GM18505 (cell line): ENCODE measurements at regions not wholly inside any gene's neighbourhood (a gene's known extent, or its start where the extent isn't known, plus 50 kb on each side); places are given as distances from the start of the nearest gene placed in this dataset.

Experiments used
- ATAC-seq: cut with Tn5 transposase; IDR thresholded peaks from one replicate; pipeline ENCODE4 v1.9.1; 2021; ENCODE audit not compliant: unreplicated experiment
- POLR2A ChIP-seq: IDR thresholded peaks from 4 replicates; pipeline ENCODE4 v1.6.1; 2011; ENCODE audit warnings: borderline replicate concordance; ENCODE audit not compliant: insufficient read depth, insufficient read length; ENCODE audit errors: extremely low read depth

DNA sequence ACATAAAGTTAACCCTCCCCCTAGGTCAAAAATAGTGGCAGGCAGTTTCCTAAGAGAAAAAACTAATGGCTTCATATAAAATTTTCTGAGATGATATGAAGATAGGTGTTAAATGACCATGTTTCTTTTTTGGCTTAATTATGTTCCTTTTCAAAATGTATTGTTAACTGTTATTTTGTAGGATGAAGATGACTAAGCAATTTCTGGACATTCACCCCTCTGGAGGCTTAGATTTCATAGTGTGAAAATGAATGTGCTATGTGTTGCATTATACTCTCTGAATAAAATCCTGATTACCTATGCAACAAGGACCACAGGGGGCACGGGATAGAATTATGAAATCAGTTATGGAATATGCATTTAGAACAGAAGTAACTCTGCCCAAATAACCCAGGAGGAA, 233.5 kb downstream of the MRPS30 start:
- no peak for TF ChIP-seq POLR2A
- ATAC-seq, result no peak

DNA sequence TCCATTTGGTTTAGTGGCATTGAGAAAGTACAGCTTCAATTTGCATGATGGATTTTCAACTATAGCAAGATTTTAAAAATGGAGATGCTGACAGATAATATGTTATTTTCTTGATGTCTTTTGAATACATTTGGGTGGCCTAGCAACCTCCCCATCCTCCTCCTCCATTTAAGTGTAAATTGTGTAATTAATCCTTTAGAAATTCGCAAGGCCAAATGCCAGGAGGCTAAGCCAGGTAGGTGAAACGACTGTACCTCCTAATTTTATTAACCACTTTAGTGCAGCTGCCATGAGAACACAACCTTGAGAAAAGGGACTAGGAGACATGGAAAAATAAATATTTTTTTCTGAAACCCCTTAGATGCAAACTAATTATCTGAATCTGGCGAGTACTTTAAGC, 248.8 kb downstream of the MRPS30 start:
- TF ChIP-seq POLR2A, result no peak
- ATAC-seq, result no peak

DNA sequence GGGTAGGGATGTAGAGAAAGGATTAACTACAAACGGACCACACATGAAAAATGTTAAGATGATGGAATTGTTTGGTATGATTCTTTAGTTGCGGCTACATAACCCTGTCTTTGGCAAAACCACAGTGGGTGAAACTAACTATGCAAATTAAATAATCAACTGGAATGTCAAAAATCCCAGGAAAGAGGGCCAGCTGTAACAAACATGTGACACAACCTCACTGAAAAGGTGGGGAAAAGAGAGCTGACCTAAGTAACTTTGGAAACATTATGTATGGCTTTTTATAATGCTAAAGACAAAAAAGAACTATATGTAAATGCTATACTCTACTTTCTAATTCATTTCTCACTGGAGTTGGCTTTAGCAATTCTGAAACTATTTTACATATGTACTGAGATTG, 252.0 kb downstream of the MRPS30 start:
- TF ChIP-seq POLR2A, result no peak

DNA sequence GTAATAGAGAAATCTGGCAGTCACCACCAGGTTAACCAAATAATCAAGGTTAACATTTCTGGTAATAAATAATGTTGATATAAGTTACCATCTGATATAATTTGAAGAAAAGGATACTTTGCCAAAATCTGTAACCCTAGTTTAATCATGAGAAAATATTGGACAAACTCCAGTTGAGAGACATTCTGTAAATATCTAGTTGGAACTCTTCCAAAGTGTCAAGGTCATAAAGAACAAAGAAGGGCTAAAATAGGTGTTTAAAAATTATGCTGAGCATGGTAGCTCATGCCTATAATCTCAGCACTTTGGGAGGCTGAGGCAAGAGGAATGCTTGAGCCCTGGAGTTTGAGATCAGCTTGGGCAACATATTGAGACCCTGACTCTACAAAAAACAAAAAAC, 253.3 kb downstream of the MRPS30 start:
- no peak for TF ChIP-seq POLR2A
- no peak for ATAC-seq

More for the DNA sequence above, 252.0 kb downstream of the MRPS30 start:
- no peak for ATAC-seq

DNA sequence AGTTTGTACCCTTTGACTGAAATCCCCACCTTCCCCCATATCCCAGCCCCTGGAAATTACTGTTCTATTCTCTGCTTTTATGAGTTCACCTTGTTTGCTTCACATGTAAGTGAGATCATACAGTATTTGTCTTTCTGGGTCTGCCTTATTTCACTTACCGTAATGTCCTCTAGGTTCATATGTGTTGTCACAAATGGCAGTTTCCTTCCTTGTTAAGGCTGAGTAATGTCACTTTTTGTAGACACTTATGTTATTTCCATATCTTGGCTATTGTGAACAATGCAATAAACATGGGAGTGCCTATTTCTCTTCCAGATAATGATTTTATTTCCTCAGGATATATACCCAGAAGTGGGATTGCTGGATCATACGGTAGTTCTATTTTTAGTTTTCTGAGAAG, 272.3 kb downstream of the MRPS30 start:
- no peak for TF ChIP-seq POLR2A
- ATAC-seq, result no peak

DNA sequence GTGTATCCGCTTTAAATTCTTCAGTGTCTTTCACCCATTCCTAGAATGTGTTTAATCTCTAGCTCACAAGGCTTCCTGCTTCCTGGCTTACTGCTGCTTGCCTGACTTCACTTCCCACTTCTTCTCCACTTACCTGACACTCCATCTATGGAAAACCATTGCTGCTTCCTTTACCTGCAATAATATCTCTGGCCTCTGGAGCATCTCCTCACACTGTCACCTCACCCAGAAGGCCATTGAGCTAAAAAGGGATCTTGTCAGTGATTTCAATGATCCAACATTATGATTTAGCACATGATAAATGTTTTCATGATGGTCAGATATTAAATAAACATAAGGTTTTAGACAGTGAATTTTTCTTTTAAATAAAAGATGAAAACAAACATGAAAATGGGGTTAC, 281.1 kb downstream of the MRPS30 start:
- TF ChIP-seq POLR2A, result no peak
- no peak for ATAC-seq

DNA sequence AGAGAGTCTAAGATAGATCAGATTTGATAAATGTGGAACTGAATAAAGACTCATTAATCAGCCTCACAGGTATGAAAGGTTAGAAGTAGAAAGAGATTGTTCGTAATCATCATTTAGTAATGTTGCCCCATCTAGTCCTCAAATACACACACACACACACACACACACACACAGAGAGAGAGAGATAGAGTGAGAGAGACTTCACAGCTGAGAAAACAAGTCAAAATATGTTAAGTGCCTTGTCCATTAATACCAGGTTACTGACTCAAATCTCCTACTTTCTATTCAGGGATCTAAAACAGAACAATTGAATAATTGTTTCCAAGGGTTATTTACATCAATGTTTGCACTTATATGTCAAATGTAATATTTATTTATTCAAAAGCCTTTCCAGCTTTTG, 284.6 kb downstream of the MRPS30 start:
- no peak for ATAC-seq
- TF ChIP-seq POLR2A, result no peak

DNA sequence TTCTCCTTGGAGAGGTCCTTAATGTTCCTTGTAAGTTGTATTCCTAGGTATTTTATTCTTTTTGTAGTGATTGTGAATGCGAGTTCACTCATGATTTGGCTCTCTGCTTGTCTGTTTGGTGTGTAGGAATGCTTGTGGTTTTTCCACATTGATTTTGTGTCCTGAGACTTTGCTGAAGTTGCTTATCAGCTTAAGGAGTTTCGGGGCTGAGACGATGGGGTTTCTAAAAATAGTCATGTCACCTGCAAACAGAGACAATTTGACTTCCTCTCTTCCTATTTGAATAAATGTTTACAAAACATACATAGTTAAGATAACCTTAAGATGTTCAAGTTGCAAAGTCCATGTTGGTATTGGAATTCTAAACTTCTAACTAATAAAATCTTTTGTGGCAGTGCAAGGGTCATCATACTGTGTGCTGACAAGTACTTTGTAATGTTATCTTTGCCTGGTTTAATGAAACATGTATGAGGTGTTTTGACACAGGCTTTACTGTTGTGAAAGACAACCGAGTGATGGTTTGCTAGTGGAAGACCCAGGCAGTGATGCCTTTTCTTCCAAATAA, 286.2 kb downstream of the MRPS30 start:
- no peak for TF ChIP-seq POLR2A
- ATAC-seq, result no peak

DNA sequence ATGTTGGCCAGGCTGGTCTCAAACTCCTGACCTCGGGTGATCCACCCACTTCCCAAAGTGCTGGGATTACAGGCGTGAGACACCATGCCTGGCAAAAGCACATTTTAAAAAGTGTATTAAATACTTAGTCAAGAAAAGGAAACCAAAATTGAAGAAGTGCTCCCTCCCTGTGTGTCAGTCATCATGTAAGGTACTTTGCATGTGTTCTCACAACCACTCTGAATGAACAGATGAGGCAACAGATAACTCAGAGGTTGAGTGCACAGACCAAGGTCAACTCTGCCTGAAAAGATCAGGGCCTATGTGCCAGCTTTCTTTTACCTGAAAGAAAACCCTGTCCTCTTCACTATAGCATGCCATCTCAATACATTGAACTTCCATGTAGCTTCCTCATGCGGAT, 289.7 kb downstream of the MRPS30 start:
- TF ChIP-seq POLR2A, result no peak
- no peak for ATAC-seq

DNA sequence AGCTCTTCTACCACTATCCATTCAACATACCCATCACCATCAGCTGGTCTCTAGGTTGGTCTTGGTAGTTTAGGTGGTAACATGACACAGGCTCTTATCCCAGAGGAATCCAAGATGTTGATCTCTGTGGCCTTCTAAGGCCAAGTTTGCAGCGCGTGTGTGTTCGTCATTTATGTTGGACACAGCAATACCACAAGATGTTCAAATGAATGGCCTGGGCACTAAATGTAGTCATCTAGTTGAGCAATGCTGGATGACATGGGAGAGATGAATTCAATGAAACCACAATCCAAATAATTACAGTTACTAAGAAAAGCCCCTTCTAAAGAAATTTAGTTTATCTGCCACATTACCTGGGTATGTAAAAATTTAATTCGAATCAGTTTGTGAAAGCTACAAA, 292.4 kb downstream of the MRPS30 start:
- ATAC-seq, result no peak
- no peak for TF ChIP-seq POLR2A

DNA sequence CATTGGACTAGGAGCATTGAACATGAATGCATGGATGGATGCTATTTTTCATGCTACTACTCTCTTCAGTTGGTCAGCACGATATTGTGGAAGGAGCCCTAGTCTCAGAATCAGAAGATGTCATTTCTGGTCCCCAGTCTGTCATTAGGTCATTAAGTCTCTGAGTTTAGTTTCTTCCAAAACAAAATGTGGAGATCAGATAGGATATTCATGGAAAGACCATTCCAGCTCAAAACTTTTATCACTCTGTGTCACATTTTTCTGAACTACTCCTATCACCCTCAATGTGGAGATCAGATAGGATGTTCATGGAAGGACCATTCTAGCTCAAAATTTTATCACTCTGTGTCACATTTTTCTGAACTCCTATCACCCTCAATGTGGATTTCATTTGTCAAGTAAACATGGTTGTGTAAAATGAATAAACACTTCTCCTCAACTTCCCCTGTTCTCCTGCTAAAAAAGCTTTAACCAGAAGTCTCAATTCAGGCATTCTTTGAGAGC, 296.8 kb downstream of the MRPS30 start:
- no peak for ATAC-seq

DNA sequence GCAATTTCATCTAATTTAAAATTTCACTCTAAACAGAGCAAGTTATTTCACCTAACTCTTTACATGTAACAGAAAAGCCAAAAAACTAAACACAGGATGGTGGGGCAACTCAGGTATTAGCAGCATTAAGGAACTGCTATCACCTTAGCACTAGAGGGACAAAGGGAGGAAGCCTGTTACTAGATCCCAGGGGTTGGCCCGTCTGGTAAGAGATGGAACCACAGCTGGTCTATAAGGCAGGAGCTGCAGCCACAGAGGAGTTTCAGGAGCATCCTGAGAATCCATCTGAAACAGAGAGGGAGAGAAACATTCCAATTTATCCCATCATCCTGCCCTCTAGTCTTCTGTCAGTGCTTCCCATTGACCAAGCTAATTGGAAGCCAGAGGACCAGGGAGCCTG, 300.3 kb downstream of the MRPS30 start:
- TF ChIP-seq POLR2A, result no peak

More for the DNA sequence above, 296.8 kb downstream of the MRPS30 start:
- TF ChIP-seq POLR2A, result no peak

DNA sequence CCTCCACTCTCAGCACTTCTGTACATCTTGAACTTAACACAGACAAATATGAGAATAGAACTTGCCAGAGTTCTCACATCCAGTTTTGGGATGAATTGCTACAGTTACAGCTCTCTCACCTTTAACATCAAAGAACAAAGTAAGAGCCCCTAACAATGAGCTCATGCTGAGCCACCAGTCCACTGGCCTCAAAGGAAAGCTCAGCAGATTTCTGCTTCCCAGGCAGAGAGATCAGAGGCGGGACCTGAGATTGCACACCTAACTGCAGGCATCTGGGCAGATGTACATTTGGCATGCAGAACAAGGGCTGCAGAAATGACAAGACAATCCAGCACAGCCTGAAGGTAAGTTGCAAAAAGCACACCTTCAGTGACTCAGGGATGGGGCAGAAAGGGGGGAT, 300.9 kb downstream of the MRPS30 start:
- TF ChIP-seq POLR2A, result no peak
- ATAC-seq, result no peak

More for the DNA sequence above, 300.3 kb downstream of the MRPS30 start:
- ATAC-seq, result no peak

DNA sequence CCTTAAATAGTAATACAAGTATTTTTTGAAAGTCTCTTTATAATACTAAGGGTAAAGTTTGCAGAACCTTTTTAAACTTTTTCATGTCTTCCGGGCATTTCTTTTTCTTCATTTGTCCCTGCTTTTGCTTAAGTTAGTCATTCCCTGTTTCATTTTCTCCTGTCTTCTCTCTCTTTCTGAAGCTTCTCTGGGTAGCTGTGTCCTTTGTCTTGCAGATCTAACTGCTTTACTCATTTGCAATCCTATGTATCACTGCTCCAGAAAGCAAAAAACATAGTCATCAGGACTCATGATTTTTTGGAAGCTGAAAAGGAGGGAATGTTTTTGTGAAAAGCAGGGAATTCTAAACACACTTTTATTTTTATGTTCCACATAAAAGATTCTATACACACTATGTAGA, 301.7 kb downstream of the MRPS30 start:
- TF ChIP-seq POLR2A, result no peak
- no peak for ATAC-seq

DNA sequence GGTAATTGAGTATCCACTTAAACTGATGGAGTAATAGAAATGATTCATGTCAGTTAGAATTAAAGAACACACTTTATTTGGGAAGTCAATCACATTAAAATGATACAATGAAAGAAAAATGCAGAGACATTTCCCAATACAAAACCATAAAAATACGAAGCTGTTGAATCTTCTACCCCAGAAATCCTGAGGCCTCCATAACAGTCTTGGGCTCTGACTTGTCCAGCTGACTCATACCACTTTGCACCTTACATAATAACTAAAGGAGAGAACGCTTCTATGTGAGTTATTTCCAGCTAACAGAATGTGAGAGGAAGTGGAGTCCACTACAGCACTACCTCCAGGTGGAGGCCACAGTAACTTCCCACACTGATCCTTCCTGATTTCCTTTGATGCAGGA, 305.0 kb downstream of the MRPS30 start:
- ATAC-seq, result no peak
- no peak for TF ChIP-seq POLR2A
